Activated CD4-positive, alpha-beta T cell treated with anti-CD3 and anti-CD28 coated beads, Interleukin-2, Interleukin-4, amounts not matched to agents 100 ng/mL and 50 ng/mL, durations not matched to agents 16 hours and 8 hours (primary cell): ENCODE measurements at regions not wholly inside any gene's neighbourhood (a gene's known extent, or its start where the extent isn't known, plus 50 kb on each side); places are given as distances from the start of the nearest gene placed in this dataset.

Source experiments
- DNase-seq: peaks from one replicate; pipeline ENCODE4 v3.0.0-alpha.2; 2020; ENCODE audit warnings: low spot score

DNA sequence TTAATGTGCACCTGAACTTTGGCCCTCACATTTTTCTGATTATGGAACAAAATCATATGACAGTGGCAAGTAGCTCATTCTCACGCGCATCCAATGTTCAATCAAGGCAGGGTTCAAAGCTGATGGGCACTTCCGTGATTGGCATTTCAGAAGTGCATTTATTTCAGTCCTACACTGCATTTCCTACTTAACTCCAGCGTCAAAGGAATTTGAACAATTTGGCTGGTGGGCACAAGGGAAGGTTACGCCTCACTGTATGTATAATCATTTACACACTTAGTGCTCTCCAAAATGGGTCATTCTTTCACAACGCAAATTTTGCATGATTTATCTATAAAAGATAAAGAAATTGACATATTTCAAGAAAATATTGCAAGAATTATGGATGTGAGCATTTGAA, 167.9 kb upstream of the VLDLR start:
- no peak for DNase-seq

DNA sequence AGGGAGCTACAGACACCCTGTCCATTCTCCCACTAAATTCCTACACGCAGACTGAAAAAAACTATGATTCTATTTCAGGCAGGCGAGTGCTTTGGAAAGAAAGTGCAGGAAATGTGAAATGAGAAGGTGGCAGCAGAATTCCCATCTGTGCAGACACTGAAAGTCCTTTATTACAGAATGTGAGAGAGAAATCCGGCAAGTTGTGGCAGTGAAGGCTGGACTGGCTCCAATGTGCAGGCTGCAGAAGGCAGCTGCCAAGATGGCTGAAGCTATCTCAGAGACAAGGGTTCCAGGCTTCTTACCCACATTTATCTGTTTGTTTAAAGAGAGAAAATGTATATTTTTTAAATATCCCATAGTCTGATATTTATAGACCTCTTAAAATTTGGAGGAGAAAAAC, 161.8 kb upstream of the VLDLR start:
- no peak for DNase-seq

DNA sequence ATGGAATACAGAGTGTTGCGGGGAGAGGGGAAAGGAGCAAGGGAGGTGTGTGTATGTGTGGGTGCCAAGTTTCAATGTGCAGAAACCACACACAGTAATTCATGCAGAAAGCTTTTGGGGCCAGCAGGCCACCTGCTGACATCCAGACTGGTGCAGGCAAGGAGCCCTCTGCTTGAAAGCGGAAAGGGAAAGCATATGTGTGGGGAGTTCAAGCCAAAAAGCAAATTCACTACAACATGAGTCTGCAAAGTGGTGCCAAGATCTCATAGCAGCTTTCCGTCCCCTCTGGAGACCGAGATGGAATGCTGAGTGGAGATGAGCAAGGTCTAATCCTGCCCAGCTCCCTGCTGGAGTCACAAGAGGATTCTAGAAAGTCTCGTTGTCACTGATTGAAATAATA, 159.7 kb upstream of the VLDLR start:
- no peak for DNase-seq

DNA sequence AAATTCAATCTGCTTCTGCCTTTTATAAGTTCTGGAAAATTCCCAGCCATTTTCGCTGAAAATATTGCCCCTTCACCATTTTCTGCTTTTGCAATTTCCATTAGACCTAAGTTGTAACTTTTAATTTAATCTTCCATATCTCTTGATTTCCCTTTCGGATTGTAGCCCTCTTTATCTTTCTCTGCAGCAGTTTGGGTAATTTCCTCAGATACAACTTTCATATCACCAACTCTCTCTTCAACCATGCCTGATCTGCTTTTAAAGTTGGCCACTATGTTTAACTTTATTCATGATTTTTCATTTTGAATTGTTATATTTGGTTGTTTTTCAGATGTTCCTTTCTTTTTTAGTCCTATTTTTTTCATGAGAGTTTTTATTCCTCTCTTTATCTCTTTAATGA, 157.0 kb upstream of the VLDLR start:
- no peak for DNase-seq

DNA sequence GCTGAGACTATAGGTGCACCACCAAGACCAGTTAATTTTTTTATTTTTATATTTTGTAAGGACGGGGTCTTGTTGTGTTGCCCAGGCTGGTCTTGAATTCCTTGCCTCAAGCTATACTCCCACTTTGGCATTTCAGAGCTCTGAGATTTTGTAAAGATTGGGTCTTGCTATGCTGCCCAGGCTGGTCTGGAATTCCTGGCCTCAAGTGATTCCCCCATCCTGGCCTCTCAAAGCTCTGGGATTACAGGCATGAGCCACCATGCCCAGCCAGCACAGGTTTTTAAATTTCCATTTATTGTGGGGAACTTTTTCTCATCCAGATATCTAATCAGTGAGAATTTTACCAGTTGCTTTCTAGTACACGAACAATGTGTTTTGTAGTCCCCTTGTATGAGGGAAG, 156.1 kb upstream of the VLDLR start:
- no peak for DNase-seq

DNA sequence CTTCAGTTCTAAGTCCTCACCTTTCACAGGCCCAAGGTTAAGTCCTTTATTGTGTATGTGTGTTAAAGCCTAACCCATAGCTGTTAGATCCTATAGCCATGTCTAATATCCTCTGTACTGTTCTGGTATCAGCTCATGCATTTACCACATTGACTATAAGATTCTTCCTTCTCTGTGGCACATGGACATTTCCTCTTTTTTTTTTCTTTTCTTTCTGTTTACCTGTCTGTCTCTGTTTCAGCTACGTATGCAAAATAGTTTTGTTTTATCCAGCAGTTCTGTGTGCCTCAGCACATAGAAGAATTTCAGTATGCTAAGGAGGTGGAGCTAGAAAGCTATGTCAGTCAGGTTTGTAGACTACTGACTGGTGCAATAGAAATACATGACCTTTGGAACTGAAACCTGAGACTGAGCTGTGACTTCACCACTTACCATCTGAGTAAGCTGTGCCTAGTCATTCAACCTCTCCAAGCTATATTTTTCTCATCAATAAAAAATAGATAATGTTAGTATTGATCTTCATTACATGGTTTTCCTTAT, 155.6 kb upstream of the VLDLR start:
- DNase-seq: peak; percentile 4

DNA sequence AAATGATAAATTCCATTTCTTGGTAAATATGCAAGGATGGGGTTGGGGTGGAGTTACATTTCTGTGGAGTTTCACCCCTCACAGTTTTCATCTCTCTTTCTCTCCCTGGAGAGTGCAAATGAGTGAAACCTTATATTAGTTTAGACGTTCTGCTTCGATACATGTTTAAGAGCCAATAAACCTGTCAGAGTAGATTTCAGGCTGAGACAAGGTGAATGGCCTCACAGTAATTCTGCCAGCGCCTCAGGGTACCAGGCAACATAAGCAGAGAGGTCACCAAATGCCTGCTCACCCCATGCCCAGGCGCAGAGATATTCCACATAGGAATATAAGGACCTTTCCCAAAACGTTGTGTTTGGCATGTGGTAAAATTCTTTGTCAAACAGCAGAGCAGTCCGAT, 154.9 kb upstream of the VLDLR start:
- DNase-seq: no peak

DNA sequence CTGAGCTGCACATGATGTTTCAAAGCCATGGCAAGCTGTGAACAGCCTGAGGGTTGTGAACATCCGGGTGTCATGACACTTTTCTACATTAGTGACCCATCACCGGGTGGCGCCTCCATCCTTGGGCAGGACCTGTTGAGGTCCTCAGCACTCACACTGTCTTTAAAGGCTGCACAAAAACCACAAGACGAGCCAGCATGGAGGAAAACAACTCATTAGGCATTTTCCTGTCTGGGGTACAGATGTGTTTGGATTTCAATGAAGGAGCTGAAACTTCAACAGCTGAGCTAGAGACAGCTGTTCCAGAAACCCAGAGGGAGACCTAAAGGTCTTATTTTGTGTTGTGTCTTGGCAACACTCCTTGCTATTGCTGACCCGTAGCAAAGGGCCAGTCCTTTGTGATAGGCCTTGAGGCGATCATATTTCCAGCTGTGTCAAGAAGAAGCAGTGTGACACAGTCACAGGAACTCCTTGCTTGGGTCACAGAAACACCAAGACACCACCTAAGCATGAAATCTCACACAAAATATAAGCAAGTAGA, 151.8 kb upstream of the VLDLR start:
- peak; percentile 3 for DNase-seq

DNA sequence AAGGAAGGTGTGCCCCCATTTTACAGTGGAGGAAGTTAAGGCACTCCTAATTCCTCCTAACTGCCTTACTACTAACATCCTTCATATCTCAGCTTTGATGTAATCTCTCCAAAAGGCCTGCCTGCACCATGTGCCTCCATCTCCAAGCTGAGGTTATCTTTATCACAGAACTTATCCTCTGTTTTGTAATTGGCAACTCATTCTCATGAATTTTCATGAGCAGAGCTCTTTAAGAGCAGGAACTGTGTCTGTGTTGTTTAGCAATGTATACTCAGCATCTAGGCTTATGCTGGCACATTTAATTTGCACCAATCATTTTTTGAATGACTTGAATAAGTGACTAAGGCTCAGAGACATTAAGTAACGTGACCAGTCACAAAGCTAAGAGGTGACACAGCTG, 147.9 kb upstream of the VLDLR start:
- no peak for DNase-seq

DNA sequence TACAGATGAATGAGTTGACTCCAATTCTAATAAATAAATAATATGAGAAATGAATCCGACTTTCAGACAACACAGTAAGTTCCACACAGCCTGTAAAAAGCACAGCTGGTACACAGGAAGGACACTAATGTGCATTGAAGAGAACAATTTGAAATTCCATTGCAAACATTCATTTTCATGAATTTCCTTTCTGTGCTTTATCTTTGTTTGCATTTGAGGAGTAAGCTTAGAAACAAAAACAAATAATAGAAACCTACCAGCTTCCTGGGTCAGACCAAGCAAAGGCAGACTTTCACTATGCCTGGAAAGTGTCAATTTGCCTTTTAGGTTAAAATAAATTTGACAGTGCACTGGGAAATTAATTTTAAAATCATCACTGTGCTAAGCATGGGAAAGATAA, 143.8 kb upstream of the VLDLR start:
- DNase-seq: no peak

DNA sequence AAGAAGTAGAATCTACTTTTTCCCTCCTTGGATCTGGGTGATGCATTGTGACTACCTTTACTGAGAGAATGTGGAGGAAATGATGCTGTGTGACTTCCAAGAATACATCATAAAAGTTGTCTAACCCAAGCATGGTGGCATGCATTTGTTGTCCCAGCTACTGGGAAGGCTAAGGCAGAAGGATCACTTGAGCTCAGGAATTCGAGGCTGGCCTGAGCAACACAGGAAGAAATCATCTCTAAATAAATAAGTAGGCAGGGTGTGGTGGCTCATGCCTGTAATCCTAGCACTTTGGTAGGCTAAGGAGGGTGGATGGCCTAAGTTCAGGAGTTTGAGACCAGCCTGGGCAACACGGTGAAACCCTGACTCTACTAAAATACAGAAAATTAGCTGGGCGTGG, 143.2 kb upstream of the VLDLR start:
- DNase-seq: no peak

DNA sequence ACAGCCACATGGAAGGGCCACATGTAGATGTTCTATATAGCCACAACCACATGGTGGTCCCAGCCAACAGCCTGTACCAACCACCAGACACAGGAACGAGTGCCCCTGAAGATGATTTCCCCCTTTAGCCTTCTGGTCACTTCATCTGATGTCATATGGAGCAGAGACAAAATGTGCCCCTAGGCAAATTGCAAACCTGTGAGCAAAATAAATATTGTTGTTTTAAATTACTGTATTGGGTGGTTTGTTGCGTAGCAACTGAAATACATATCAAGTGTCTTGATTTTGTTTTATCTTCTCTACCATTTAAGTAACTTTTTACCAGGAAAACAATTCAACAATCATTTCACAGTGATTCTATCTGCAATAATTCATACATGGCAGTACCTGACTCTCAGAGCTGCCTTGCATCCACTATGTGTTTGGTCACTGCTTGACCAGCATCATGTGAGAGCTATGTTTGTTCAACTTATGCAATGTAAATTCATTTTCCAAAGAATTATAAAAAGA, 142.5 kb upstream of the VLDLR start:
- DNase-seq: no peak

DNA sequence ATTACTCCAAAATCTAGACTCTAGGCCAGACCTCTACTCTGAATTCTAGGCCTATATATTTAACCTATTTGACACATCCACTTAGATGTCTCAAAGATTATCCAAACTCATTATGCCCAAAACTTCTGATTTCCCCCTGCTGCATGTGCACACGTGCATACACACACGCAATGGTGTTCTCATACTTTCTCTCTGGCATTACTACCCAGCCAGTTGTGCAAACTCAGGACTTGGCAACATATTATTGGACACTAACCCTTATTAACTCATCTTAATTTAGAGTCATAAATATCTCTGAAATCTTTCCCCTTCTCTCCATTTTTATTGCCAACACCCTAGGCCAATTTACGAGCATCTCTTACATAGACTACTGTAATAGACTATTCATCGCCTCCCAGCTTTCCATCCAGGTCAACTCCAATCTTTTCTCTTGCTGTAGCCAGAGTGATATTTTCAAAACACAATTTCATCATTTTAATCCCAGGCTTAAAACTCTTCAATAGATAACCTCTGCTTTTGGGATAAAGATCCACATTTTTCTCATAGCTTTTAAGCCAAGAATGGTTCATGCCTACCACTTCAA, 141.2 kb upstream of the VLDLR start:
- DNase-seq: no peak

DNA sequence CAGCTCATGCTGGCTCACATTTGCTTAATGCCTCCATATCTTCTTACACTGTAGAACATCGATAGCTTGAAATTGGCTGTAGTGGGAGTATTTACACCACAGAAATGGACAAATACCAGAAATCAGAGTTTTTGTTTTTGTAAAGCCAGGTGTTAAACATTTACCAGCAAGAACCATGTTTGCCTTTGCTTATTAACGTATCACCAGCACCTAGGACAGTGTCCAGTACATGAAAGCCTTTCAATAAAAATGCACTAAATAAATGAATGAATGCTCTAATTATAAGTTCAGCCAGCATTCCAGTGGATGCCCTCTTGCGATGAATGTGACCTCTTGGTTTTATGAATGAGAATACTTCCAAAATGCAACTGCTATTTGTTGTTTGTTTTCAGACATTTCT, 140.4 kb upstream of the VLDLR start:
- no peak for DNase-seq

DNA sequence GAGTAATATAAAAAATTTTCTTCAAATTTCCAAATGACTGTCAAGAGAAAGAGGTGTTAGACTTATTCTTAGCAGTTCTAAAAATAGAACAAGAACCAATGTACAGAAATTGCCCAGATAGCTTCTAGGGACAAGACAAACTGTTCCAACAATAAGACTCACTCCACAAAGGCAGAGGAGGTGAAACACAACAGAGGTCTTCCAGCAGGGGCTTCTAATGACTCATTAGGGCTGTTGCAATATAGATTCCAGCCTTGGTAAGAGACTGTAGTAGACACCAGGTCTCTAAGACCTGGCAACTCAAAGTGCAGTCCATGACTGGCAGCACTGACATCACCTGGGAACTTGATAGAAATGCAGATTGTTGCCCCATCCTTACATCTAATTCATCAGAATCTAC, 134.6 kb upstream of the VLDLR start:
- DNase-seq: no peak

DNA sequence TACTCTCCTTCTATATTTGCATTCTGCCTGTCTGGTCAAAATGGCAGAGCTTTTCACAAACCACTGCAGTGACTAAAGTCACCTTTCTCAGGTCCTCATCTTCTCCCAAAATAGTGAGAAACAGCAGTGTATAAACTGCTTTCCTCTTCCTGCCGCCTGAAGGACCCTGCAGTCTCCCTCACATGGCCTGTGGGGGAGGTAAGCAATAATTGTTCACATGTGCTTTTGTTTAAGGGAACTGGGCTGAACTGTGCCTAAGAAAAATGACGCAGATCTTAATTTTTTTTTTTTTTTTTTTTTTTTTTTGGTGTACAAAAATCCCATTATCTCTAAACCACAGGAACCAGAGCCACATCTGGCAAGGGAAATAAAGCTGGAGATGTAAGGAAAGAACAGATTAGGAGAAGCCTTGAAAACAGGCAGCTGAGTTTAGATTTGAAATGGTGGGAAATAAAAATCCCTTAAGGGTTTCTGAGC, 131.7 kb upstream of the VLDLR start:
- DNase-seq: no peak

DNA sequence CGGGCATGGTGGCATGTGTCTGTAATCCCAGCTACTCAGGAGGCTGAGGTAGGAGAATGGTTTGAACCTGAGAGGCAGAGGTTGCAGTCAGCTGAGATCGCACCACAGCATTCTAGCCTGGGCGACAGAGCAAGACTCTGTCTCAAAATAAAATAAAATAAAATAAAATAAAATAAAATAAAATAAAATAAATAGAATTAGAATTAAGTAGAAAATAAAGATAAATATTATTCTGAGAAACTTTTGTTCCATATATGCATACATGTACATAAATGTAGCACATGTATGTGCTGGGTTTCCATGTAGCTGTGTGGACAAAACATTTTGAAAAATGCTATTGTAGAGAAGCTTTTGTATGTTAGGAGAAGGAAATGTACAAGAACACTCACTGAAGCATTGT, 129.4 kb upstream of the VLDLR start:
- DNase-seq: no peak

DNA sequence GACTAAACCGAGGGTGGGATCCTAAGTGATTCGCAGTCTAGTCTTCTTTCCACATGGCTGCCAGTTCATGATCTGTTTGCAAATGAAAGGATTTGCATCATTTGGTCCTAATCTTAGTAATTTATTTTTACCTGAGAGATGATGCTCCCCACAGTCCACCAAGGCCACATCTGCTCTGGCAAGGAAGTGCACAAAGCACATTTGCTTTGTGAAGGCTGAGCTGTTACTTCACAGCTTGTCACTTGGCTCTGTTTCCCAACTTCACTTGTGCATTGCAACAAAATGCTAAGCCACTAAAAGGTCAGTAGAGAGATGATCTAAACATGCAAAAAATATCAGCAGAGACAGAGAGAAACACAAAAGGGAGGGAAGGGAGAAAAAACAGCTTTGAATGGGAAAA, 128.5 kb upstream of the VLDLR start:
- no peak for DNase-seq

DNA sequence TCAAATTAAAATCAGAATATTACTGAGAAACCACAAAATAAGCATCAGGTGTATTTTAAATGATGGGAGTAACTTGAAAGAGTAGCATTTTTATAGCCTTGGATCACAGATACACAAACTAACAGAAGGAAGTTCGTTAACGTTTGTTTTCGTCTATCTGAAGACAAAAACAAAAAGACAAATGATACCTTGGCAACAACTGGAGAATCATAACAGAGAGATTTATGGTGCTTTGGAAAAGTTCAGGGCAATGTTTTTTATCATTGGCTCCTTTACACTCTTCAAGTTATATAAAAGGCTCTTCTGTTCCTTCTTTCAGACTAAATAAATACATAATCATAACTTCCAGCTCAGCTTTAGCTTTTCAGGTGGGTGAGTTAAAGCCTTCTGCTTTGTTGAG, 128.1 kb upstream of the VLDLR start:
- no peak for DNase-seq

DNA sequence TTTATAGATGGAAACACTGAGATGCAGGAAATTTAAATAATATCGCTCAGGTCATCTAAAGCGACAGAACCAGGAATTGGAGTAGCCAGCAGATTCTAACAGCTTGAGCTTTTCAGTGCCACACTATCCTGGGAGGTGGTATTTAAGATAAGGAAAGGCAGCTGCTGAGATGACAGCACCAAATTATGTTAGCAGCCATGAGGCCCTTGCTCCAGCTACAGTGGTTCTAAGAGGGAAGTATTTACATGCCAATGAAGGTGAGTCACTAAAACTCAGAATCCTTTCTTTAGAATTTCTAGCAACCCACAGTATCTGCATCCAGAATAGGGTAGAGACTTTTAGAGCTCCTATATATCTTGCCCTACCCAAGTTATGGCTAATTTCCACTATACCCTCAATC, 127.0 kb upstream of the VLDLR start:
- no peak for DNase-seq

DNA sequence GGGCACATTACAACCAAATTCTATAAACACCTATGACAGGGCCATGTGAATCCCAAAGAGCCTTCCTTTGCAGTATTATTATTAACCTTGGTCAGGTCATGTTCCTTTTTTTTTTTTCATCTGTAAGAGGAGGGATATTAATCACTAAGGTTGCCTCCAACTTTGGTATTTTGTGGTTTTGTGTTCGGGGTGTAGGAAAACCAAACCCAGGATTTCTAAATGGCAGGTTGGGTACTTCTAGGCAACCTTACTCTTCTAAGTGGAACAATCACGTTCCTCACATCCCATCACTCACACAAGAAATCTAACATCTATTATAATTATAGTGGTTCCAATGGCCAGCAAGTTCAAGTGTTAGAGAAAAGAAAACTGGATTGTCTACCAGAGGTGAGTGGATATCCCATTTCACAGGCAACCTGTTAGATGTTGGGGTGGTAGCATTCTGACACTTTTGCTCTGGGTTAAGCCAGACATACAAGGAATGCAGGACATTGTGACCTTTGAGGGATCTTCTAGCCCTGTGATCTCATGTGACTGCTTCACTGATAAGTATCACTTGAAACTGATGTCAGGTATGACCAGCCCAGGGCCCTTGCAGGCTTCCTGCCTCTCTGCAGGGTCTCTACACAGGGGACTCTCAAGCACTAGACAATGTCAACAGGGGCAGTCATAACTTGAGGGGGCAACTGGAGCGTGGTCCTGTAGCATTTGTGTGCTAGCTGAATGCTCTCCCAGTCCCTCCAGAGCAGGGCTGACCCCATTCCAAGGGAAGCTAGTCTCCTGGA, 126.2 kb upstream of the VLDLR start:
- DNase-seq: no peak

DNA sequence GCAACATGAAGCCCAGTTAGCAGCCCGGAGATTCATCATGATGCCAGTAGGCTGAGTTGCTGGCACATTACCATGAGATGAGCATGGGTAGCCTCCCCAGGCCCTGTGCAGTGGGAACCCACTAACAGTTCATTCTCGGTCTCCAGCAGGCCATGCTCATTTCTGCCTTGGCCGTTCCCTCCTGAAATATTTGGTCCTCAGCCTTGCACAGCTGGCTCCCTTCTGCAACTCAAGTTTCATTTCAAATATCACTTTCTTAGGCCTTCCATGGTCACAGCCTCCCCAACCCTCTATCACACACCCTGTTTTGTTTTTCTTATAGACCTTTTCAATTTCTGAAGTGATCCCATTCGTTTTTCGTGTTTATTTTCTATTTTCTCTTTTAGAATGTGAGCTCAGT, 125.4 kb upstream of the VLDLR start:
- no peak for DNase-seq

DNA sequence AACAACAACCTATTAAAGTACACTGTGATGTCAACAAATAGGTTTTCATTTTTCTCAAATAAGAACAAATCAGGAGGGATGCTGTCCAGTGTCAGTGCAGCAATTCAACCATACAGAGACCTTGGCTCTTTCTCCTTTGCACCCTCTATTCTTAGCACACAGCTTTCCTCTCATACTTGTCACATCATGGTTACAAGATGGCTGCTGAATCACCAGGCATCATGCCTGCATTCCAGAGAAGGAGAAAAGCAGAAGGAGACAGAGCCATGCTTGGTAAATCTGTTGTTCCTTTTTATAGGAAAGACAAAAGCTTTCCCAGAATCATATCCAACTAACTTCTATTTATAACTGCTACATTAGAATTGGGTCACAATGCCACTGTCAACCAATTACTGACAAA, 124.7 kb upstream of the VLDLR start:
- DNase-seq: no peak
